H1 (cell line): ENCODE measurements at regions not wholly inside any gene's neighbourhood (a gene's known extent, or its start where the extent isn't known, plus 50 kb on each side); places are given as distances from the start of the nearest gene placed in this dataset.

Experiments used
- EGR1 ChIP-seq: IDR thresholded peaks from 2 replicates; pipeline ENCODE4 v1.6.1; 2011; ENCODE audit warnings: low read depth, low read length, borderline replicate concordance
- JUN ChIP-seq: IDR thresholded peaks from 2 replicates; pipeline ENCODE4 v1.6.1; 2011; ENCODE audit warnings: low read depth, mild to moderate bottlenecking, improper control_type of control experiment, low read length
- TAF7 ChIP-seq: optimal IDR thresholded peaks from 2 replicates; pipeline ENCODE3; 2011; ENCODE audit warnings: low read depth, mild to moderate bottlenecking, inconsistent platforms, low read length, moderate library complexity, borderline replicate concordance
- ZNF274 ChIP-seq: IDR thresholded peaks from 2 replicates; pipeline ENCODE4 v1.7.0; 2012; ENCODE audit warnings: low read length, borderline replicate concordance; ENCODE audit errors: extremely low read depth

GRCh38 chr13:40475617-40476016 lies 190.8 kb downstream of the FOXO1 start (continued):
- TF ChIP-seq ZNF274 = no peak
- no peak for TF ChIP-seq JUN
- no peak for TF ChIP-seq TAF7
- TF ChIP-seq EGR1 = no peak
